ELR (cell line): ENCODE measurements at regions not wholly inside any gene's neighbourhood (a gene's known extent, or its start where the extent isn't known, plus 50 kb on each side); places are given as distances from the start of the nearest gene placed in this dataset.

Source experiments
- DNase-seq: peaks from one replicate; pipeline ENCODE4 v3.0.0-alpha.2; 2015; ENCODE audit warnings: low read depth

DNA sequence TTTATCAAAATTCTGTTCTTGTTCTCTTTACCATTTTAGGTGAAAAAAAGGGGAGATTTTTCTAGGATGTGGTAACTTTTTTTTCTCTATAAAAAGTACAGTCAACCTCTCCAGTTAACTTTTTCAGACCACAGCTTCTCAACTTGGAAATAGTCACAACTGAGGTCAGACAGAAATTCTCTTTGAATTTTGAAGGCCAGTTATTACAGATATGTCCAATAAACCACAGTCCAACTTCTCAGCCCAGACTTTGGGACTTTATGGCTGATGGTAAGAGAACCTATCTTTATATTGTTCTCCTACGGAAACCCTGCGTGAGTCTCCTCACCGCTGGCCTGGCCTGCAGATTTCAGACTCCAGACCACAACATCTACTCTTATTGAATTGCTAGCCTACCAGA lies 176.7 kb downstream of the DACT1 start:
- DNase-seq = no peak

DNA sequence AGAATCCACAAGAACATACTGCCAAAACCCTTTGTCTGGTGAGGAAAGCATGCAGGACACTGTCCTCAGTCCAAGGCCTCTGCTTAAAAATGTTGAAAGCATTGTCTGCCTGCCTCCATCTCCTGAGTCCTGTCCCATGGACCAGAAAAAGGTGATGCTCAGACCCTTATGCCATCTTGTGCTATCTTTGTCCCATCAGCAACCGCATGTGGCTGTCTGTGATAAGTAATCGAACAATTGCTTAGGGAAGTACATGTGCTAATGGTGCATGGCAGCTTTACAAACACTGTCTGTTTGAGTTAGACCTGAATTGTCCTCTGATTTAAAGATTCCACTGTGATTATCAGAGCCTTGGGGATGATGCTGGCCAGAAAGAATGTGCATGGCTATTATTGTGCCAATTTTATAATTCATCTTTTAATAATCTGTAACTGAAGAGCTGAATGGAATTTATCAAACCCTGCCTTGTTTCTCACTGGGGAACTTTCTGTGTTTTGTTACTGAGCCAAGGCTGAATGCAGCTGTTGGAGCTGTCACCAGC lies 177.5 kb downstream of the DACT1 start:
- DNase-seq = no peak

DNA sequence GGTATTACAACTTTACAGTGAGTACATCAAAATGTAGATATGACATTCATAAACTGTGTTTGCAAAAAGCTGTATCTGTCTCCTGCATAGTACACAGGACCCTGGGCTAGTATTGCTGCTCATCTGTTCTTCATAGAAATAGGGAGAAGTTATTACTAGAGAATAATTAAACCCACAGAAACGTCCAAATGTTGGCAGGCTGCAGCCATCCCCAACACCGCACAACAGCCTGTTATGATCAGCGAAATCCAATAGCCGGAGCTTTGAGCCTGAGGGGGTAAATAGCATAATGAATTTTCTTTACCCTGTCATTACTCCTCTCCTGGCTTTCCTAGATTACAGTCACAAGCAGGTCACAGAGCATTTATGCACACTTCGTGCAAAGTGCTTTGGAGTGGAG lies 178.0 kb downstream of the DACT1 start:
- no peak for DNase-seq

DNA sequence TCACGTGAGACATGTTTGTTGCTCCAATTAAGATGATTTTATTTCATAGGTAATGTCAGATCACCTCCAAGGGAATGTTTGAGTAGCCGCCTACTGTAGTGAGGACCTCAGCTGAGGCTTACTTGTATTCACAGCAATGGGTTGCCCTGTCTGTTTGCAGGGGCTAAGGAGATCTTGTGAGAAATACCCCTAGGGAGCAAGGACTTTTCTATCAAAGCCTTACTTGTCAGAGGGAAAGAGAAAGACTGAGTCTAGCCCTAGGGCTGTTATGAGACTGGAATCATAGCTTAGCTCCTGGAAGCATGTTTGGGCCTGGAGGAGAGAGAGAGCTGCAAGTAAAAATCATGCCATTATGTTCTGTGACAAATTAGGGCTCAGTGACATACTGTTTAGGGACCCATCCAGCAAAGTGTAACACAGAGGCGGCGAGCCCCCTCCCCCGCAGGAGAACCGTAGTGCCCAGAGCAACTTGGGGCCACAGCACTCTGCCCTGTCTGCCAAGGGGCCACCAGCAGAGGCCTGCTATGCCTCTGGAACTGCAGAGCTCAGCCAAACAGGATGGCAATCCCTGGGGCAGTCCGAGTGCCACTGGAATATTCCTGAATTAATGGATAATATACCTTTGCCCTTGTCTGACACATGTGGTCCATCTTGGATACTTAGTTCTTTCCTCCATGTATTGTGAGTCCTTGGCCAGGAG lies 178.8 kb downstream of the DACT1 start:
- no peak for DNase-seq

DNA sequence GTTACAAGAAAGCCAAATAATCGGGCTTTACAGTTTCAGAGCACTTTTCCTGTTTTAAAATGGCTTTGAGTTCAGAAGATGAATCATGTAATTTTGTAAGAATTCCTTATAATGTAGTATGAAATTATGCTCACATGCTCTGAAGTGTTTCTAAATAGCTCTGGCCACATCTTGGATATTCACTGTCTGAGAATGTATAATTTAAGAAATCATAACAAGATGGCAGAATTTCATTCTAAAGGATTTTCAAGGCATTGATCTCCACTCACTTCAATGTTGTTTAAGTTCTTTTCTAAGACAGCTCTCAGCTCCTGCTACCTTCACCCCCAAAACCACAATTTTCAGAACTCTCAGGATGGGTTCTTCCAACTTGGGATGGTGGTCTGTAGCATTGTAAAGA lies 180.1 kb downstream of the DACT1 start:
- DNase-seq = no peak

DNA sequence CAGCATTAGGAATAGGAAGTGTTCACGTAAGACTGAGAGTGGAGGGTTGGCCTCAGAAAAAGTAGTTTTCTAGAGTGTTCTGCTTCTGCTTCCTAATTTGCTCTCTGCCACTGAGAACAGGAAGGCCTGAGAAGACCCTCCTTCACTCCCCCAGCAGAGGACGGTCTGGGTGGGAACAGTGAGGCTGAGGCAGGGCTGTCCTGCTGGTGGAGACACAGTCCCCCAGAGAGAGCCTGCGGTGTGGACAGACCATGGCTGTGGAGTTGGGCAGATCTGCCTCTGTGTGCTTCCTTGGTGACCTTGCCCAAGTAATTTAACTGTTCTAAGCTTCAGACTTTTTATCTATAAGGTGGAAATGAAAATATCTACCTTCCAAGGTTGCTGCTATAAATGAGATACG lies 182.3 kb downstream of the DACT1 start:
- DNase-seq = no peak

DNA sequence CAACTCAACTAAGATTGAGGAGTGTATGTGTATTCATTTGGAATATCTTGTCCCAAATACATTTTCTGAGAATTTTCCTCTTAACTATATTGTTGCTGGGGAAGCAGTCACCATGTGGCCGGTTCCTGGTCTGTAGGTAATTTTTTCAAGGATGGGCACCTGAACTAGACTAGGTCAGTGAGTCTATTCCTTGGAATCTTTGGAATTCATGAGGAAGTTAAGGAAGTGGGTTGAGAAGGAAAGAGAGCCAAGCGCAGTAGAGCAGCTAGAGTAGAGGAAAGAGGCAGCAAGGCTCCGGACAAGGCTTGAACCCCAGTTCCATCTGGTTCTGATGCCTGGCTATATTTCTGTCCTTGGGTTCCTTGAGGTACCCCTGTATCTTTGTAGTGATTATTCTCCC lies 183.7 kb downstream of the DACT1 start:
- no peak for DNase-seq

DNA sequence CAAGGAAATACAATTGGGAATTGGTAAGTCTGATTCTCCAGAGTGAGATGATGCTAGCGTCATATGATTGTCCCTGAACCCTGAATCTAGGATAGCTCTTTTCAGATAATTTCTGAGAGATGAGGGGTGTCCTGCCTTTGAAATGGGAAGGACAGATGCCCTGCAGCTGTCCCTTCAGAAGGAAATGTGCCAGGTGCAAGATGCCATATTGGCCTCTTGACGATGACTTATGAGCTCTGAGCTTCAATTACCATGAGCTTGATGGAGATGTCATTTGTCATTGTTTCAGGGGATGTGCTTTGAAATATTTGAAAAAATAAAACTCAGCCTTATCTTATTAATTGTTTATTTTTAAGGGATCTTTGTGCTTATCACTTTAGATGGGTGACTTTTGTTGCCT lies 185.1 kb downstream of the DACT1 start:
- no peak for DNase-seq

DNA sequence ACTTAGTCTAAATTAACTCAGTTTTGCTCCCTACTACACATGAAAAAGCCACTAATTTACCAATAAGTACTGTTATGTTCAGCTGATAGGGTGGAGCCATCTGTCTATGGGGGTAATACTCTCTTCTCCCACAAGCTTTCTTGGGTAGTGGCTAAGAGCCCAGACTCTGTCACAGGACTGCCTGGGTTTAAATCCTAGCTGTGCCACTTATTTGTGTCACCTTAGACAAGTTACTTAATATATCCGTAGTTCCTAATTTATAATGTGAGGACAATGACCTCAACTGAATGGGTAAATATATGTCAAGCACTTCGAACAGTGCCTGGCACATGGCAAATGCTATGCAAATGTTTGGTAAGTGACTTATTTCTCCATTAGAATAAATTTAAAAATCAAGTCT lies 185.6 kb downstream of the DACT1 start:
- DNase-seq = no peak

DNA sequence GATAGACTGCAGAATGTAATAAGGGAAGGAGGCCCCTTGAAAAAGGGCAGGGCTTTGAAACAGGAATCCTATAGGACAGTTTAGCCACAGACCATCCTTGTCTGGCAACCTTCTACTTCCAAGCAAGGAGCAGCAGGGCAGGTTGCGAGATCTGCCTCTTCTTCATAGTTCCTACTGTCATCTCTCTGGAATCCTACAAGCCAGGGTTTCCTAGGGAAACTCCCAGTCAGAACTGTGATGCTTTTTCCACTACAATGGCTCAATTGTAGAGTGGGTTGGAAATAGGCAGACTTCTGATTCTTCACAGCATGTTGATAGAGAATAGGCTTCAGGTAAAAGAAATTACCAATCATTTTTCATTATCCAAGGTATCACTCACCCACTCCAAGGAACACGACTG lies 186.3 kb downstream of the DACT1 start:
- DNase-seq = no peak

DNA sequence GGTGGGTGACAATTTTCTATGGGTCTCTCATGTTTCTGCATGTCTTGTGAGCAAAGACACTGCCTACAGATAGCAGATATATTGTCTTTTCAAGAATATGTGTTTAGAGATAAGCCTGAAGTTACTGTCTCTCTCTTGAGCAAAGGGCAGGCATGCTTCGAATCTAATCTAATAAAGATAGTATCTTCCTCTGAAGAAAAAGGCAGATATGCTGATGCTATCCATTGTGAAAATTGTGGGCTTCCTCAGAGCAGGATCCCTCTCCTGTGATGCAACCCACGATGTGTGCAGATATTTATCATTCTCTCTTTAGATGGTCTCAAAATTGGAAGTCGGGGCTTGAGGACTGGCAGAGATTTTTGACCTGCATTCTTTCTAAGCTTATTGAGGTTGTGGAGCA lies 187.0 kb downstream of the DACT1 start:
- no peak for DNase-seq

DNA sequence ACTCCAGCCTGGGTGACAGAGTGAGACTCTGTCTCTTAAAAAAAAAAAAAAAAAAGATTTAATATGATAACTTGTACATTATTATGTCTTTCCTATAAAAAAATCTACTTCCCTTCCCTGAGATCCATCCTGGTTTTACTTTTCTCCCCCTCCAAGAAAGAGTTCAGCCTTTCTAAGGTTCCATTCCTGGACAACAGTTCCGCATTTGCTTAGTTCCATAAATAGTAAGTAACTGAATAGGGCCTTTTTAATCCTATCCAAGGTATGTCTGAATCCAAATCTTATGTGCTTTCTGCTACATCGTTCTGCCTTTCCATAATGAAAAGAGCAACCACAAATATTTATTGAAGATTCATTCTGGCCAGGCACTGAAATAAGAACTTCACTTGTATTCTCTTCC lies 187.8 kb downstream of the DACT1 start:
- DNase-seq = no peak

DNA sequence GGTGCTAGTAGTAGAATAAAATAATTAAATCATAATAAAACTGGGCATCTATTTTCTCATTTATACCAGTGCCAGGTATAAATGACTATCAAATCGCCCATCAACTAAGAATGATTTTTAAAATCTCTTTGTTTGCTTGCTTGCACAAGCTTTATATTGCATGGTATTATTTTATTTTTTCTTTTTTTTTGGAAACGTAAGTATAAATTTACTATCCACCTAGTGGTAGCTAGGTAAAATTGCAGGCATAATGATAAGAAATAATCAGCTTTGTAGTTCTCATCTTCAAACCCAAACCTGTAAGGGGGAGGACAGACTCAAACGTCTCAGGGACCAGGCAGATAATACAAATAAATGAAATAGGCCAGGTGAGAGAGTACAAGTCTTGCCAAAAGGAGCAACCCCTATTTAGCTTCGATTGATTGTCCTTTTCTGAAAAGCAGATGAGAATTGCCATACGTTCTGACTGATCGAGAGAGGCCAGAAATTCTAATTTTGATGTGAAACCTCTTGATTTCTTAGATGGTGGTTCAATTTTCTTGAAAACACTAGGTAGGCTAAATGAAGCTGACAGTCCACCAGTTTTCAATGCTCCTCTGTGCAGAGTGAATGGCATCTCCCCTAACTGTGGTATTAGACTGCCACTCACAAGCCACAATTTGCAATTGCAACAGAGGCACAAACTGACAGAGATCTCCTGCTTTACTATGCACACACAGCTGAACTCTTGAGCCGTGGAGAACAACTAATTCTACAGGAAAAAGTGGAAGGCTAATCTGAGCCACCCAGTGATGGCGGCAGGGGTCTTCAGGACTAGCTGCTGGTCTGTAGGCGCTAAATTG lies 189.3 kb downstream of the DACT1 start:
- peak; percentile 13 for DNase-seq

DNA sequence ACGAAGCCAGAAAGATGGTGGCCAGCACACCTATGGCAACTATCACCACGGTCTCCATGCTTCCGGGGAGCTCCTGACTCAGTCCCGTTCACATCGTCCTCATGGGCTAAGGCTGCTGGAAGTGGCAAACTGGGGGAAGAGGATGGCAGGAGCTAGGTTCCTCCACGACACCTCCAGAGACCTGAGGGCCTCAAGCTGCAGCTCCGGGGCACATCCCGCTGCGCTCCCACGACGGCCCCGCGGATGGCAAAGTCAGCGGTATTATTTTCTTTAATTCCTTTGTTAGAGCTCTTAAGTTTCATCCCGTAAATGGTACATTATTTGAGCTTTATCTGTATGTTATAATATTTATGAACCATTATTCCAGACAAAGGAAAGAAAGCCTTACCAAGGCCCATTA lies 190.5 kb downstream of the DACT1 start:
- no peak for DNase-seq

DNA sequence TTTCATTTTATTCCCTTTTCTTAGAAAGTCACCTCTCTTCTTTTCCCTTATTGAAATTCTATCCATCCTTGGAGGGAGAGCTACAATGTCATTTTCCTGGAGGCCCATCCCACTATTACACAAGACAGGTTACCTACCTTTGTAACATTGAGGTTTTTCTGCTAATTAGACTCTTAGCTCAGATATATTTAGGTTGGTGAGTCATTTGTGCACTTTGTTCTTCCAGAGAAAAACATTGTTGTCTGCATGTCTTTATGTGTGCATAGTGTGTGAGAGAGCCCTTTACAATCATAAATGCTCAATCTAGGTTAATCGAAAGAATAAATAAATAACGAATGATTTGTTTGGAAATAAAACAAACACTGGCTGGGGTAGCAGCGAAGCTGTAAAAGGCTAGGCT lies 191.8 kb downstream of the DACT1 start:
- DNase-seq = no peak

DNA sequence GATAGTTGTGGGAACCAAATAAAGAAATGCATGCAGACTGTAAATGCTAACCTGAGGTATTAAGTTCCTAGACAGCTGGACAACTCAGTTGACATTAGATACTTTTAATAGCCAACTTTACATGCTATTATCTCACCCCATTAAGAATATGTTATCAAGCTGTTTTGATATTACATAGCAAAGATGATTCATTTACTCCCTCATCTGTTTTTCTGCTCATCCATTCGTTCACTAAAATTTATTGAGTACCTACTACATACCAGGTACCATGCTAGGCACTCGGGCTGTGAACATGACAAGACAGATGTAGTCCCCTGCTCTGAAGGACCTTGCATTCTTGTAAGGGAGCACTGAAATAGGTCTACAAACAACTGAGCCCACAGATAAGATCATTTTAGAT lies 192.4 kb downstream of the DACT1 start:
- no peak for DNase-seq

DNA sequence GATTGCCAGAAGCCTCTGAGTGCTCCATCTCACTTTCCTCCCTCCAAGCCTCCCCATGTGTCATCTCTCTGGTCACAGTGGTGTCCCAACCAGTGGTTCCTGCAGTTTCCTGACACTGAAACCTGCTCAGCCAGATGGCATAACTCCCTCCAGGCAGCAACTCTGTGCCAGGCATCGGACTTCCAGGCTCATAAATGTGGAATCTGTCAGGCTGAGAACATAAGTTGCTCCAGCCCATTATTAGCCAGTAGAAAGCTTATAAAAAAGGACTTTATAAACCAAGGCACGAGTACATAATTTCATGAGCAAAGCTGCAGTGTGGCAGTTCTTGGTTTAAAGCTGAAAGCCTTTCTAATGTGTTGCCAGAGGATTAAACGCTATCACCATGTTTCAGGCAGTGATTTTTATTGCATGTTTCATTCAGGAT lies 194.3 kb downstream of the DACT1 start:
- no peak for DNase-seq

DNA sequence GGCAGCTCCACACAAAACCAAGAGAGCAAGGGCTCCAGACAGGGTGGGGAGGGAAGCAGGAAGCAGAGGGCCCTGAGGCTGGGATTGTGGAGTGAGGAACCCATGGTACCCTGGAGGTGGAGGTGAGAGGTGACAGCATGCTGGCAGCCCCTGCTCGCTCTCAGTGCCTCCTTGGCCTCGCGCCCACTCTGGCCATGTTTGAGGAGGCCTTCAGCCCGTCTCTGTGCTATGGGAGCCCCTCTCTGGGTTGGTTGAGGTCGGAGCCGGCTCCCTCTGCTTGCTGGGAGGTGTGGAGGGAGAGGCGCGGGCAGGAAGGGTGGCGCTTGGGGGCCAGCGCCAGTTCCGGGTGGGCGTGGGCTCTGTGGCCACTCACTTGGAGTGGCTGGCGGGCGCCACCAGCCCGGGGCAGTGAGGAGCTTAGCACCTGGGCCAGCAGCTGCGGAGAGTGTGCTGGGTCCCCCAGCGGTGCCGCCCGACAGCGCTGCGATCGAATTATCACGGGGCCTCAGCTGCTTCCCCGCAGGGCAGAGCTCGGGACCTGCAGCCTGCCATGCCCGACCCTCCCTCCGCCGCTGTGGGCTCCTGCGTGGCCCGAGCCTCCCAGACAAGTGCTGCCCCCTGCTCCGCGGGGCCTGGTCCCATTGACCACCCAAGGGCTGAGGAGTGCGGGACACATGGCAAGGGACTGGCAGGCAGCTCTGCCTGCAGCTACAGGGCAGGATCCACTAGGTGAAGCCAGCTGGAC lies 196.0 kb downstream of the DACT1 start:
- DNase-seq = no peak

DNA sequence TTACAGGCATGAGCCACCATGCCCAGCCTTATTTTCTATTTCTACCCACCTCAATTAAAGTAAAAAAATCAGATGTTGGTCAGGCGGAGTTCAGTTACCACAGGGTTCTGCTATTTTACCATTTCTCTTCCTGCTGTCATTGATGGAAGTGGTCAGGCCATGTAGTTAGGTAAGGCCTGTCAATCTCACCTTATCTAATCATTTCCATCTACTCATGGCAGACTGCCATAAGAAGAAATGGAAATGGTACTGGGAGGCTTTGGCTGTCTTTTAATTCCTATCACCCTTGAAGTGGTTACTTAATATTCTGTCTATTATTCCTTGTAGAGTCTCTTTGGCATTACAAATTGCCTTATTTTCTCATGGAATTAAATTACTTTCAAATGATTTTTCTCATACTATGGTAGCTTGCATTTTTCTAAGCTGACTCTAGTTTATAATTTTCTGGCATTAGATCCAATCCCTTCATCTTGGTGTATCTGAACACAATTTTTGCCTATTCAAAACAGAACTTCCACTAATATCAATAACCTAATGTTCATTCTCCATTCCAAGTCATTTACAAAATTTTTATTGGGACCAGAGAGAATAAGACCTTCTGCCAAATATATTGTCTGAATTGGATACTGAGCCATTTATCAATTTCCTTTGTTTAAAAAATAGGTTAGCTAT lies 198.7 kb downstream of the DACT1 start:
- no peak for DNase-seq

DNA sequence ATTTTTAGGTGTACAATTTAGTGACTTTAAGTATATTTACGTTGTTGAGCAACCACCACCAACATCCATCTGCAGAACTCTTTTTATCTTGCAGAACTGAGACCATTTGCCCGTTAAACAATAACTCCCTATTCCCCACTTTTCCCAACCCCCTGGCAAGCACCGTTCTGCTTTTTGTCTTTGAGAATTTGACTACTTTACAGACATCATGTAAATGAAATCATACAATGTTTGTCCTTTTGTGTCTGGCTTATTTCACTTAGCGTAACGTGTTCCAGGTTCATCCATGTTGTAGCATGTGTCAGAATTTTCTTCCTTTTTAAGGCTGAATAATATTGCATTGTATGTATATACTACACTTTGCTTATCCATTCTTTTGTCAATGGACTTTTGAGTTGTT lies 201.5 kb downstream of the DACT1 start:
- no peak for DNase-seq

DNA sequence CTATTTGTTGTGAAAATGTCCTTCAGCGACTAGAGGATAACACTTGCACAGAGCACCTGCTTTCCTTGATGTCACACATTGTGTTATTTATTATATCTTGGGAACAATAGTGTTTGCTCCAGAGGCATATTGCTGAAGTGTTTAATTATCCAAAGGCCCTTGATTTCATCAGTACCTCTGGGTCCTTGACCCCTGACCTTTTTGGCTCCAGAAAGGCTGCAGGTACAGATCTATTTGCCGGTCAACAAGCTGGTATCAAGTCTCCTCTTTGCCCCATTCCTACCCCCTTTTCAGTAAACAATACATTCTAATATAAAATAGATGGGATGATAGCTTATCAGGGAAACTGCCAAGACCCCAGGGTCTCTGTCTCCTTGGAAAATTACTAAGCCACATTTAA lies 206.8 kb downstream of the DACT1 start:
- DNase-seq = no peak
